NCI-H1930 (cell line): ENCODE measurements at regions not wholly inside any gene's neighbourhood (a gene's known extent, or its start where the extent isn't known, plus 50 kb on each side); places are given as distances from the start of the nearest gene placed in this dataset.
"Not testable (repeated sequence)": the region's sequence is repeated elsewhere in the genome, so short reads cannot be mapped to it uniquely, and the experiment has no call there.

Experiments
- DNase-seq, 2 experiments: peaks; one replicate each; lab custom pipeline; 2025; lab: John Stamatoyannopoulos, UW

DNA sequence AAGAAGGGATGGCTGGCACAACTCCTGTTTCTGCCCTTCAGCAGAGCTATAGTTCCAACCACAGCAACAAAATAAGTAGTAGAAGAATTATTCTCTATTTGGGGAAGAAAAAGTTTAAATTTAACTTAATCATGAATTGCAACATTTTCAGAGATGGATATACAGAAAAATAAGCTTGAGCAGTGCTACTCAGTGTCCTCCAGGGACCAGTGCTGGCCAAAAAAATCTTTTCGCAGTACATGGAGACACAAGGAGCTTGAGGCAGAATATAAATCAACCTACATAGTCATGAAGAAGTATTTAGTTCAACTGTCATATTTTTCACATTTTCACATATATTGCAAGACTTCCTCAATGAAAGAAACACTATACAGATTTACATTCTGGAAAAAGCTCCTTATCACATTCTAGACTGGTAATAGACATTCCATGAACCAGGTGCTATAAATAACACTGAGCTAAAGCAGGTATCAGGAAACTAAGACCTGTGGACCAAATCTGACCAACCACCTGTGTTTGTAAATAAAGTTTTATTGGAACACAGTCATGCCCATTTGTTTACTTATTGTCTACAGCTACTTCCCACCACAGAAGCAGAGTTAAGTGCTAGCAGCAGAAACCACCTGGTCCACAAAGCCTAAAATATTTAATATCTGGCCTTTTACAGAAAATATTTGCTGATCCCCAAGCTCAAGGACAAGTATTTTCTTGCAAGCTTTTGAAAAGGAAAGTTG, 101.9 kb downstream of the RGS21 start:
- no peak for DNase-seq

GRCh38 chr1:192430644-192431043, 113.9 kb downstream of the RGS21 start:
- DNase-seq = no peak

- no peak for DNase-seq
Observed at GRCh38 chr1:192435704-192436103, 118.9 kb downstream of the RGS21 start.

DNA sequence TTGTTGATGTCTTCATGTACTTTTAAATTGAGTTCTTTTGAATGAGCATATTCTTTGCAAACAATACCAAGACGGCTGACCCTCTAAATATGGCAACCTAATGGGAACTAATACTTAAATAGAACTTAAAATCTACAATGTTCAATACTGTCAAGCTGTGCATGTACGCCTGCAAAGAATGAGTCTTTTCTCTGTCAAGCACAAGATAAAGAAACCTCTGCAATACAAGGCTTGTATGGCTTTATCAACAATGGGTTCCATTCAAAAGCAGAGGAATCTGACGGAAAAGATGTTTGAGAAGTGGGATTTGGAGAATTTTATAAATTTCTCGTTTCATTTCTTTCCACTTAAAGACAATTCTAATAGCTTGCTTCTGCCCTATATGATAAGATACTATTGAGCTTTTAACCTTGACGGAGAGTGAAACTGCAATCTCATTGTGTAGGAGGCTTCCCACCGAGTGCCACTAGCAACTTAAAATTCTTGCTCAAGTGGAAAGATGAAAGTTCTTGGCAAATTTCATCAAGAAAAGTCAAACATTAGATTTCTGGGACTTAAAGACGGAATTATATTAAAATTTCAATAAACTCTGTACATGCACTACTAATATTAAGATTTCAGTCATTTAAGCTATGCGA, 119.8 kb downstream of the RGS21 start:
- DNase-seq = no peak

GRCh38 chr1:192438737-192439136, 121.9 kb downstream of the RGS21 start:
- DNase-seq = no peak

GRCh38 chr1:192439373-192440025, 122.7 kb downstream of the RGS21 start:
- DNase-seq = no peak

GRCh38 chr1:192441492-192441891, 124.7 kb downstream of the RGS21 start:
- DNase-seq = no peak

DNA sequence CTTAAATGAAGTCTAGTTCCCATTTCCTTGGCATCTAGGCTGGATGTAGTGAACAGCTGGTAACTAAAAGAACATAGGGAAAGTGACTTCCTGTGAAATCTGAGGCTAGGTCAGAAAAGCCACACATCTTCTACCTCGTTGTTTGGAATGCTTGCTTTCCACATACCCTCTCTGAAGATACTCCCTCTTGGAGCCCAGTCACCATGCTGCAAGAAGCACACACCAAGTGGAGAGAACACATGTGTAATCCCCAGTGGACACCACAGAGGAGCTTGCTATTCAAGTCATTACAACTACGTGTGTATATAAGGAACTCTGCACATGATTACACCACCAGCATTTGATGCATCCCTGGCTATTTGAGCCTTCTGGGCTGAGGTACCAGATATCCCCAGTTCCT, 125.9 kb downstream of the RGS21 start:
- no peak for DNase-seq

- DNase-seq = no peak
Observed at GRCh38 chr1:192443616-192444015, 126.8 kb downstream of the RGS21 start.

DNA sequence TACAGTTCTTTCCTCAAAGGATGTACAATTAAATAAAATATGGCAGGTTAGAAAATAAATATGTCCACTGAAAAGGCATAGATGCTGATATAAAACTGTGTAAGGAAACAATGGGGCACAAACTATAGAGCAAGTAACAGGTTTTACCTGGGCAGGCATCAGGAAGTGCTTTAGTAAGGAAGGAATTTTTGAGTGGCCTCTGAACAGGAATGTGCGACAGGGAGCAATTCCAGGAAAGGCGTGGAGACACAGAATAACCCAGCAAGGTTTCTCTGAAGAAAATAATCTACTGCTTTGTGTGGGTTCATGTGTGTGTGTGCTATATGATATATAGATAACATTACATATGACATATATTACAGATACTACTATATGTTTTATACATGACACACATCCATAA, 128.4 kb downstream of the RGS21 start:
- DNase-seq = no peak

GRCh38 chr1:192445839-192446489, 129.2 kb downstream of the RGS21 start:
- no peak for DNase-seq

DNA sequence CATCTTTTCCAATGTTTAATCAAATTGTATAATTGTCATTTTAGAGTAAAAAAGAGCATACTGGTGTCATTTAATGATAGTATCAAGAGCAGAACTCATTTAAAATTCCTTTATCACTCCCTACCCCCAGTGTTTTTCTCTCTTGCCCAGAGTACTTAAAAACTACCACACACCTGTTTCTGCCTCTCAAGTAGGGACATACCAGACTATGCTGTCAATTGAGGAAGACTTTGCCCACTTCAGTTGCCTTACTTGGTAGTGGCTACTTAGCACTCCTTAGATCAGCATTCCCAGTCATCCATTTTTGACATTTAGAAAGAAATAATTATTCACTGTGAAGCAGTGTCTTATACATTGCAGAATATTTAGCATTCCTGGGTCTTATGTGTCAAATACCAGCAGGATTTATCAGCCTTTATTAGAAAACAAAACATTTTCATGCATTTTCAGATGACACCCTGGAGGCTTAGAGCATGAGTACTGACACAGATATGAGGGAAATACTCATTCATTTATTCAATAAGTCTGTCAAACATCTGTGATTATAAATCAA, 127.5 kb upstream of the RGS1 start:
- DNase-seq = no peak

DNA sequence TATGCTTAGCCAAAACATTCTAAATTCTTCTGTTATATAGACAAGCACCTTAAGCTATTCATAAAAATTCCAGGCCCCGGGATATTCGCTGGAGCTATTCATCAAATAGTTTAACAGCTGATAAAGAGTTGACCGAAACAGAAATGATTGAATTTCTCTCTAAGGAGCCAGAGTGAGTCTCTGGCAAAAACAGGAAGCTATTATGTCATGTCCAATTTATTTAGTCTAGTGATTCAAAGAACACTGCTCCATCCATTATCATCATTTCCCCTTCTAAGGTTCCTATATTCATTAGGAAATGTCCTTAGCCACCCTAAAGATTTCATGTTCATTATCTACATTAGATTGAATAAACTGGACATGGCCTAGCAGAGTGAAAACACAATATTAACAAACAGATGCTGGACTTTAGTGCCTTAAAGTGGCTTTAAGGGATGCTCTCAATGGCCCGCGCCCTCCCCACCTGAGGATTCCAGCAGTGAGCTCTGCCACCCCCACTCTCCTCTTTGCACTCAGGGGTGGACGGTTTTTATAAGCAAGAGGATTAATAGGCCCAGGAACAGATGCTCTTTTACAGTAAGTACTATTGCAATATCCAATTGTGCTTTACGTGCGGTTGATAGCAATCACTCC, 122.1 kb upstream of the RGS1 start:
- DNase-seq = no peak

- no peak for DNase-seq
Observed at GRCh38 chr1:192459467-192459866, 116.1 kb upstream of the RGS1 start.

GRCh38 chr1:192461684-192462083, 113.9 kb upstream of the RGS1 start:
- no peak for DNase-seq

- no peak for DNase-seq
Observed at GRCh38 chr1:192462616-192463015, 113.0 kb upstream of the RGS1 start.

DNA sequence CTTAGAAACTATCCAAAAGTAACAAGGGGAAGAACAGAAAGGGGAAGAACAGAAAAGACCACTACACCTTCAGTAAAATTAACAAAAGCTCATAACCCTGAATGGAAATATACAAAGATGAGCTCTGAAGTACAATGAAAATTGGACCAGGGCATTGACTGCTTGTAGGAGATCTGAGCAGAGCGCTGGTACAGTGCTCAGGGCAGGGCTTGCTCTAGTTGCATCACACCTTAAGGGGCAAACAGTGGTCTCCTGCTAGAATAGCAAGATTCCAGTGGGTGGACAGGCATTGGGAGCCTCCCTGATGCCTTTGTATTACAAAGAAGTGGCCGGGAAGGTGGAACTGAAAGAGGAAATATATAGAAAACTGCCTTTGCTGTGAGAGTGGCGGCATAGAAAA, 111.9 kb upstream of the RGS1 start:
- no peak for DNase-seq

DNA sequence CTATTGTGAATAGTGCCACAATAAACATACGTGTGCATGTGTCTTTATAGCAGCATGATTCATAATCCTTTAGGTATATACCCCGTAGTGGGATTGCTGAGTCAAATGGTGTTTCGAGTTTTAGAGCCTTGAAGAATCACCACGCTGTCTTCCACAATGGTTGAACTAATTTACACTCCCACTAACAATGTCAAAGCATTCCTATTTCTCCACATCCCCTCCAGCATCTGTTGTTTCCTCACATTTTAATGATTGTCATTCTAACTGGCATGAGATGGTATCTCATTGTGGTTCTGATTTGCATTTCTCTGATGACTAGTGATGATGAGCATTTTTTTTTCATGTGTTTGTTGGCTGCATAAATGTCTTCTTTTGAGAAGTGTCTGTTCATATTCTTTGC, 110.4 kb upstream of the RGS1 start:
- not testable (repeated sequence) for DNase-seq

DNA sequence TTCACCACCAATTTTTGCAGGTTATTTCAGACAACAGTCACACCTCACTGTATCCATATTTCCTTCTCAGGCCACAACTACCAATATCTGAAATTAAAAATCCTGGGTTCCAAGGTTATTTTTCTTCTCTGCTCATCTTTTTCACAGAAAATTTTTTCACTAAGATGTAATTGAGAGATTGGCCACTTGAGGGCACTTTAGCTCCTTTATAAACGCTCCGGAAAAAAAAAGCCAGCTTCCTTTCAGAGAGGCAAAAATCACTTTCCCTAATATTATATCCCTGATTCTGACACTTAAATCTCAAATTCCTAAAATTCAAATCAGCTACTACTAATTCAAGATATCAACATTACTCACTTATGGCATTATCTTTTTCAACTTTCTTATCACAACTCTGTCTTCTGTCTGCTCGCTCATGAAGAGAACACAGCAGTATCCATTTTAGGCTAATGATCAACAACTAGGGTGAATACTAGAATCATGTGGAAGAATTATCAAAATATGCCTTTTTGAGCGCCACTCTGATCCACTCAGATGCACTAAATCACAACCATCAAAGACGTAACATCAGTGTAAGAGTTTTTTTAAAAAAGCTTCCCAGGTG, 101.4 kb upstream of the RGS1 start:
- peak; percentile 6 to 25 for DNase-seq

DNA sequence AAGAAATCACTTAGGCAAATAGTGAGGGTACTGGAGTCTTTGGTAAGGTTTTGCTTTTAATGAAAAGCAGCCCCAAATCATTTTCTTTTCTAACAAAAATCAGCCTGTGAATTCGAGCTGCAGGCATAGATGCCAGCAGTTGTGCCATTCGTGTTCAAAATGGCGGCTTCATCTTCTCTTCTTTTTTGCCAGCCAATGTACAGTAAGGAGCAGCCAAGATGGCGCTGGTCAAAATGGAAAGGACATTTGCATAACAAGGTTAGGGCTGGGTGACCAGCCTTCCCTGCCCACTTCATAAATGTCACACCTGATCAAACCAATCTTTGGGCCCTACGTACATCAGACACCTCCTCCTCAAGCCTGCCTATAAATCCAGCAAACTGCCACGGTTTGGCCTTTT, 100.2 kb upstream of the RGS1 start:
- DNase-seq = no peak

- no peak for DNase-seq
Observed at GRCh38 chr1:192475970-192476369, 99.6 kb upstream of the RGS1 start.
